ENCODE measurements at regions not wholly inside any gene's neighbourhood (a gene's known extent, or its start where the extent isn't known, plus 50 kb on each side); places are given as distances from the start of the nearest gene placed in this dataset.

DNA sequence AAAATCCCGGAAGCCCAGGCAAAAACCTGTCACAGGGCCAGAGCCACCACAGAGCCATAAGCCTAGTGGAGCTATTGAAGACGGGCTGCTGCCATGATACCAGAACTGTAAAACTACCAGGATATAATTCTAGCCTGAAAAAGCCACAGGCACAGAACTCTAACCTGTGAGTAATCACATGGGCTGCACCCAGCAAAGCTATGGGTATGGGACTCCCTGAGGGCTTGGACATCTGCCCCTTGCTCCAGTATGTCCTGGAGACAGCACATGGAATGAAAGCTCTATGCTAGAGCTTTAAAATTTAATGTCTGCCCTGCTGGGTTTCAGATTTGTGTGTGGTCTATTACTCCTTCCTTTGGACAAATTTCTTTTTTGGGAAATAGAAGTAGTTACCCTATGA, 2183.6 kb upstream of the CELF4 start:
- no peak for DNase-seq (ENCODE audit: low spot score)

DNA sequence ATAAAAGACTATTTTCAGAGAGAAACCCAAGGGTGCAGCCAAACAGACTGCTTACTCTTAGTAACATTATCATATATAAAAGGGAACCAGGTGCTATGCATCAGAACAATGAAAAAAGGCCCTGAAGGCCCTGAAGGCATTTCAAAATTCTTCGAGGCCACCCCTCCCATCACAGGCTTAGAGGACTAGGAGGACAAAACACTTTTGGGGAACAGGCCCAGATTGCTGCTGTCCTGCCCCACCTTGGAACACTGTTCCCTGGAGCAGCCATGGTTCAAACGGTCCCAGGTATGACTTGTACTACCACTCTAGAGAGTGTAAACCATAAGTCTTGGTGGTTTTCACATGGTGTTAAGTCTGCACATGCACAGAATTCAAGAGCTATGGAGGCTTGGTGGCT, 2183.1 kb upstream of the CELF4 start:
- no peak for DNase-seq (ENCODE audit: low spot score)

DNA sequence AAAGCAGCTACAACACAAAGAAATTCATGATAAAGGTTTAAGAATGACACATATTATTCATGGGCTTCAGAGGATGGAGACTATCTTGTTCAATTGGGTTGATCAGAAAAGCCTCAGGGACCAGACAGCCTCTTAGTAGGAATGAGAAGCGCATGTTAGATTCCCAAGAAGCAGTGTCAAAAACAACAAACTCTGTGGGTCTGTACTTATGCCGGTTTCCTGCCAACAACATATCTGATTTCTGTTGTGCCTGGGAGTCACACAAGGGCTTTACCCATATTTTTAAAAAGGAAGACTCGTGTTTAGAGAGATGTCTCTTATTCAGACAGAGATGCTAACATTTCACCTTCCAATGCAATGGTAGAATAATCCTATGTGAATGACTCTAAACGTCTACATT, 2180.6 kb upstream of the CELF4 start:
- no peak for DNase-seq (ENCODE audit: low spot score)

DNA sequence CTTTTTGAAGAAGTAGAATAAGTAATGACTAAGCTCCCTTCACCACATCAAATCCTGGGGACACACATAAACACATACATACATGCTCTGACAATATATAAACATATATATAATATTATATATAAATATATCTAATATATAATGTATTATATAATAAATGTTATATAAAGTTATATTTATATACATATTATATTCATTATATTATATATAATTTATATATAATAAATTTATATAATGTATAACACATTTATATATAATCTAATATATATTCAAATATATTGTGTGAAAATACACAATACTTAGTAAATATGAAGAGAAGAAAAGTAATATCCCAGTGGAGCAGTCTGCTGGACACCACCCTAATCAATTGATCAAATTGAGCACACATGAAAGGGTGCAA, 2177.9 kb upstream of the CELF4 start:
- DNase-seq (ENCODE audit: low spot score) = no peak

DNA sequence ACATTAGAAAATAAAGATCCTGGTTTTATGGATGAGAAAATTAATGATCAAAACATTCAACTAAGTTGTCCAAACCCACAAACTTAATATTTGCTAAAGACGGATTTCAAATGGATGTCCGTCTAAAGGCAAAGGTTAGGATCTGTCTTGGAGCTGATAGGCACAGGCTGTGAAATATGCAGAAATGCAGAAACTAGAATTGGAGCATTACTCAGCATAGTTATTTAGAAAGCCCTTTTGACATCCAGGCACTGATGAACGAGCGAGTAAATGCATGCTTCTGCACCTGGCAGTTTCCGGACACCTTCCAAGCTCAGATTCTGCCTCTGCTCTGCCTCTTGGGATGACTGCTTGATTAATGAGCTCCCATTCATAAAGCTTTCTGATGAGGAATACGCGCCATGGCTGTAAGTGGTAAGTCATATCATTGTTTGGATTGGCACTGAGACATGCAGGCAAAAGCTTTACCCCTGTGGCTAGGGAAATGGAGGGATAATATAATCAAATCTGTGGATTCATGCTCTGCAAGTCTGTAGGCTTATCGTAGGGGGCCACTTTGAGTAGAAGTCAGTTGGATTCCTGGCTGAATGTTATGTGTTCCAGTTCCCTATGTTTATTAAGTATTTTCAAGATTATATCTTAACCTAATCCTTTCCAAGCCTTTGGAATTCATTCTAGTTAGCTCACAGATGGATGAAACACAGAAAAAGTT, 2176.3 kb upstream of the CELF4 start:
- no peak for DNase-seq (ENCODE audit: low spot score)

DNA sequence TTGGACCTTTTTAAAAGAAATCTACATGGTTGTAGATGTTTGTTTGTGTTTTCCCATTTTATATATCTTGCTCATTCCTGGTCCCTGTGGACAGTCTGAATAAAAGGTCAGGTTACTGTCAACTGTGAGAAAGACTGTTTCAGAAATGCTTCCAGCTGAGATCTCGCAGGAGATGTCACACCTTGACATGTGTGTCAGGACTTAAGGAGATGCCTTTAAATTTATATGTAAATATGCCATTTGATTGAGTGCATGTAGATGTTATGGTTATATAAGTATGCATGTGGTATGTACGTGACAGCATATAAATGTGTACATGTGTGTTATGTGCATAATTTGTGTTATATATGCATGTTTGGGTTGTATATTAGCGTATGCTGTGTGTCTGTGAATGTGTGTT, 2172.3 kb upstream of the CELF4 start:
- DNase-seq (ENCODE audit: low spot score) = no peak

DNA sequence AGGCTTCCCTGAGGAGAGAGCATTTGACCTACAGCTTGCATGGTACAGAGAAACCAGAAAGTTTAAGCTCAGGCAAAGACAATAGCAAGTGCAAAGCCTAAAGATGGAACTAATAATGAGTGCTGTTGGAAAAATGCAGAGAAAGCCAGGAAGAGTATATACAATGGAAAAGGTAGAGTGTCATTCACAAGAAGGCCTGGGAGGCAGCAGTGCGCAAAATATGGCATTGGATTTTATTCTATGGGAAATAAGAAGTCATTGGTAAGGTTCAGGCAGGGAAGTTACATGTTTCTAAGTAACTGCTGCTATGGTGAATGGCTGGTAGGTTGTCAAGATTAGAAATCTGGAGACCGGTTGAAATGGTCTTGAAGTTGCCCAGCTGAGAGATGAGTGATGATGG, 2167.3 kb upstream of the CELF4 start:
- no peak for DNase-seq (ENCODE audit: low spot score)

DNA sequence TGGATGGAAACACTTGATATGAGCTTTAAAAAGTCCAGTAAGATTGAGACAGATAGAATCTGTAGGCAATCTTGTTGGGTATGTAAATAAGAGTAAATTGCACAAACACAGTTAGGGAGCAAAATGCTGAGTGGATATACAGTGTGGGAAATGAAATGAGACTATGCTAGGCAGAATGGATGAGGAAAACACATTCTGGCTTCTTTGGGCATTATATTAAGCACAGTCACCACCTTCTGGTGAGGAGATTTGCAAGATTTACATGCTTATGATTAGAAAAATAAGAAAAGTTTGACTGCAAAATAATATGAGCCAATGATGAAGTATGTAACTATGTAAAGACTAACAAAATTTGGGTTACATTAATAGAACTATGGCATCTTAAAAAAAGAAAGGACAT, 2165.0 kb upstream of the CELF4 start:
- no peak for DNase-seq (ENCODE audit: low spot score)

DNA sequence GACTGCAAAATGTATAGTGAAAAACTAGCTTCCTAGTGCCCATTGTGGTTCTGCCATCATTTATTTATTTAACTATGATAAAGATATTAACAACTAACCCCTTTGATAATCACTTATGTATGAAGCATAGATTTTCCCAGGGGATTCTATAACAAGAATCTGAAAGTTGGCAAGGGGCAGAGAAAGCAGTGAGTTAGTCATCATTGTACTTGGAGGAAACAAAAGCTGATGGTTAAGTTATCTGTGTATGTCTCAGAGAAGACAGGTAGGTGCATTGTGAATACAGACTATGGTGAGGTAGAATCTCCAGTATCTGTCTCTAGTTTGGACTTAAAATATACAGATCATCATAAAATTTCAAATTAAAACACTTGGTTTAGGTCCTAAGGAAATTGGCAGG, 2159.1 kb upstream of the CELF4 start:
- no peak for DNase-seq (ENCODE audit: low spot score)

DNA sequence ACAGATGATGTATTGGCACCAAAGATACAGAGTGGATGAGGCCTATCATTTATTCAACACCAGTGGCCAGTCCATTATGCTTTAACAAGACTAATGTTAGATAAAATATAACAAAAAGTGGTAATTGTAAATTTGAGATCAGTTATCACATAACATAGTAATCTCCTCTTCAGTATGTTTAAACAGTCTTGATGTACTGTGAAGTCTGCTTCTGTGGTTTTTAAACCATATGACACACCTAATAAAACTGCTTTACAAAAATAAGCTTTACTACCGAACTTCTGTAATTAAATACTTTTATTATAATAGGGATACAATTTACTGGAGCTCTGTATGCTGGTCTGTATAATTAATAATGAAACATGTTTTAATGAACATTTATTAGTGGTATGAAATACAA, 2156.1 kb upstream of the CELF4 start:
- no peak for DNase-seq (ENCODE audit: low spot score)

DNA sequence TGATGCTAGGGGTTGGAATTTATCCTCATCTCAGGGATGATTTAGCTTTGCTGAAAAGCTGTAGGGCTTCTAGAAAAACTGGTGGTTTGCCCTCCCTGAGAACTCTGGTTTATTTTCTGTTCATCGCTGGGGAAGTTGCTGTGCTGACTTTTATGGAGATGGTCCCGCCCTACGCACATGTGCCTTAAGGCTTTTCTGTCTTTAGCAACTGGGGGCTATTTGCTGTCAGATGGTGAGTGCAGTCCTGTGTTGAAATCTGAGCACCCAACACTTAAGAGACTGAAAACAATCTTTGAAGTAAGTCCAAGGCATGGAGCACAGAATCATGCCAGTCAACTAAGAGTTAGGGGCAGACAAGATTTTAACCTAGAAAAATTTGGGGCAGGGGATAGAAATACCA, 2148.4 kb upstream of the CELF4 start:
- DNase-seq (ENCODE audit: low spot score) = no peak

DNA sequence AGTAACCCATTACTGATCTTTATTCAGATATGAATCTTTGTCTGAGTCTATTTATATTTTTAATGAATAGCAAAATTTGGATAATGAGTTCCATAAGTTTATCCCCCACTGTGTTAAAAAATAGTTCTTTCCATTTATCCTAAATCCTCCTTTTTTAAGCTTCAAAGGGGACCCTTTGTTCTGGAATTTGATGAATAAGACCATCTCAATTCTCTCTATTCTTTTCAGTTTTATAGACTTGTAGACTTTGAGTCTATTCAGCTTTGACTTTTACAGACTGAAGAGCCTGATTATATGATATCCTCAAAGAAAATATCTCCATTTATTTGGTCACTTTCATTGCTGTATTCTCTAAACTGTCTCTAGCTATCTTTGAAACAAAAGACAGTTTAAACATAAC, 2146.1 kb upstream of the CELF4 start:
- no peak for DNase-seq (ENCODE audit: low spot score)

DNA sequence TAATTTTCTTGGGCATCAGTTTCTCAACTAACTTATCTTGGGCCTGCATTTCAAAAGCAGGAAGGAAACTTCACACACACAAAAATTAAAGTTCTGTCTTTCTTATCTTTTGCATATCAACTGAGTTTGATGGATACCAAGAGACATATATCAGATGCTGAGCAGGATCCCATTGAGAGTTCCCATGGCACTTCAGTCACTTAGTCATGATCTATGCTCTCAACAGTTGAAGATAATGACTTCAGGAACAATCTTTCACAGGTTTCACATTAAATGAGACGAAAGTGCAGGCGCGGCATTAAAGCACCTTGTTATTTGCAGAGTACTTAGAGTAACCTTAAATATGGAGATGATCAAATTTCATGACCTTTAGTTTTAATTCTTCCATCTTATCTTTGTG, 2139.8 kb upstream of the CELF4 start:
- no peak for DNase-seq (ENCODE audit: low spot score)

DNA sequence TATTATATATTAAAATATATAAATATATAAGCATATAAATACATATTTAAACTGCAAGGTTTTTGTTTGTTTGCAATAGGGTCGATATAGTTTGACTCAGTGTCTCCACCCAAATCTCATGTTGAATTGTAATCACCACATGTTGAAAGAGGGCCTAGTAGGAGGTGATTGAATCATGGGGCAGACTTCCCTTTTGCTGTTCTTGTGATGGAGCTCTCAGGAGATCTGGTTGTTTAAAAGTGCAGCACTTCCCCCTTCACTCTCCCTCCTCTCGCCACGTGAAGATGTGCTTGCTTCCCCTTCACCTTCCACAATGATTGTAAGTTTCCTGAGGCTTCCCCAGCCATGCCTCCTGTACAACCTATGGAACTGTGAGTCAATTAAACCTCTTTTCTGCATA, 2137.3 kb upstream of the CELF4 start:
- no peak for DNase-seq (ENCODE audit: low spot score)

DNA sequence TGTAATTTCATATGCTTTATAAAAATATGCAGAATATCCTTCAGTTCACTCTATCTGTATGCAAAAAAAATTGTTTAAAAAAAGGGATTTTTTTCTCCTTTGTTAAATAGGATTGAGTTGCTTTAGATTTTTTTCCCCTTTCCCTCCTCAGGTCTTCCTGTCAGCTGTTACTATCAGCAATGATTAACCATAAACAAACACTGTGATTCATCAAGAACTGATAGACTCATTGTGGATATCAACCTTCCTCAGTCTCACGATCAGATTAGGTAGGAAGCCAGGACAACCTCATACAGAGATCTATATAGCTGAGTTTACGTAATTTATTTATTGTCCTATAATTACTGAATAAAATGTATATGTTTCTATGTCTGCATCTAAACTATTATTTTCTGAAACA, 2136.2 kb upstream of the CELF4 start:
- DNase-seq (ENCODE audit: low spot score) = no peak

DNA sequence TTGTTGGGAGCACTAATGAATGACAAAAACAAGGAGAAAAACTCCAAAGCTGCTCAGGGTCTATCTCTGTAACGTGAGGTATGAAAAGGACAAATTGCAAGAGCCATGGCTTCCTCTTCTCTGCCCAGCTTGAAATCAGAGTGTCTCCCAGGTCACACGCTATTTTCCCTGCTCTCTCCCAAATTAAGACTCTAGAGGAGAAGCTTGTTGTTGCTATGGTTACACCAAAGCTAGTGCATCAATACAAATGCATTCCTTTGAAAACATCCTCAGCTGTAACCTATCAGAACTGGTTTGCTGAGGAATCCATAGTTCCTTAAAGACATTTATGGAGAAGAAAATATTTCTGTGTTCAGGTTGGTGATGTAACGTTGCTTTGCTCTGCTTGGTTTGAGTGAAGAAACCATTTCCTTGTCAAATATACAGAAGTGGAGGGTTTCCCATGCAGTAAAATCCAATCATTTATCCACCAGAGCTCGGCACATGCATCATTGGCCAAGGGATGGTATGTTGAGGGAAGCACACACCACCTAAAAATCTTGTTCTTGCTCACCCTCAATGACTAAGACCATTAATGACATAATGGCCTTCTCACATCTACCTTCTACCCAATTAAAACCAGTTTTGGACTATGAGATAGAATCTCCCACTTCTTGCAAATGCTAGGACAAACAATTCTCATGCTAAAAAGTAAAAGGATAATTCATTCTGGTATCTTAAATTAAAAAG, 2135.6 kb upstream of the CELF4 start:
- DNase-seq (ENCODE audit: low spot score) = no peak

DNA sequence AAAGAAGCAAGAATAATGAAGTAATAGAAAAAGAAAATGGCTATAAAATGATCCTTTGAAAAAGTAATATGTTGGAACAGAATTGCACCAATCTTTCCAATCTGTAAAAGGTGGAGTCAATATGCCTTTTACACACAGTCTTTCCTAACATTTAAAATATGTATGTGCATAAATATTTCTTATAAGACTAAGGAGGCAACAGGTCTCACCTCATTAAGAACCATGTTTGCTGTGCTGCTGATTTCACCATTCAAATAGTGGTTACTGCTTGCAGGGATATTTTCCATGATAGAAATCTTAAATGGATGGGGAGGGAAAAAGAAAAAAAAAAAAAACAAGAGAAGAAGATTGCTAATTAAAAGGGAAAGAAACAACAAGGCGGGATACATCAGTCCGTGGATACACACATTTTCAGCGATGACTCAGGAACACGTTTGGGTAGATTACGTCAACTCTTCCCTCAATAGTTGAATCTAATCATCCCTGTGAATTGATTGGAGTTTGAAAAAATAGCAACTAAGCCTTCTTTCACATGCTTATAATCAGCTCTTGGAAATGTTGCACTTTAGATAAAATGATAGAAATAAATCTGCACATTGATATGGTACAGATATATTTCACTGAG, 2133.9 kb upstream of the CELF4 start:
- no peak for DNase-seq (ENCODE audit: low spot score)

DNA sequence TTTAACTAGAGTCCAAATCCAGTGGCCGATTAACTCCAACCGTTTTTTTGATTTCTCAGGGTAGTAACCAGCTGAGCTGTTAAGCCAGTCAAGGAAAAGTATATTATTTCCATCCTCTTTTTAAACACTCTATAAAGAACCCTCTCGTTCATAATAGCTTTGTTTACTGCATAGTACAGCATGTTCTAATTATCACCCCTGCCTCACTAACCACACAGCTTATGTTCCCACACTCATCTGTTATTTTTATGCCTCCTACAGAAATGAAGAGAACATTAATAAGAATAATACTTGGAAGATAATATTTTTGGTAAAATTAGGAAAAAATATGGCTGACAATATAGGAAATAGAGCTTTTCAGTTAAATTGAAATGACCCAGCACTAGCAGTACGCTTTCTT, 2132.8 kb upstream of the CELF4 start:
- no peak for DNase-seq (ENCODE audit: low spot score)

DNA sequence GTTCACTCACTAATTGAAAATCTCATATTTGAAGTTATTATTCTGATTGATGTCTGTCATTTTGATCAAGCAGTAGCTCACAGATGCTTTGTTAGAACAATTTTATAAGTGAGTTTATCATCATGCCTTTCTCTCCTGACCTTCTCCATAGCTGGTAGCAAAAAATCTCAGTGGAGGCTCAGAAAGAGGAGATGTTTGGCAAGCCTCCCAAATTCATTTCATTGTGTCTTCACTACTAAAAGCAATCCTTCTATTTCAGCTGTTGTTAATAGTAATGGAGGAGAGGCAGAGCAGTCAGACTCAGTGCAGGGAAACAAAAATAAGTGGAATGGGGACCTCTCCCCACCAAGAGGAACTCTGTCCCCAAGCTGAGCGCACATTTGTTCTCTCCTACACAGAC, 2127.8 kb upstream of the CELF4 start:
- DNase-seq (ENCODE audit: low spot score) = no peak

DNA sequence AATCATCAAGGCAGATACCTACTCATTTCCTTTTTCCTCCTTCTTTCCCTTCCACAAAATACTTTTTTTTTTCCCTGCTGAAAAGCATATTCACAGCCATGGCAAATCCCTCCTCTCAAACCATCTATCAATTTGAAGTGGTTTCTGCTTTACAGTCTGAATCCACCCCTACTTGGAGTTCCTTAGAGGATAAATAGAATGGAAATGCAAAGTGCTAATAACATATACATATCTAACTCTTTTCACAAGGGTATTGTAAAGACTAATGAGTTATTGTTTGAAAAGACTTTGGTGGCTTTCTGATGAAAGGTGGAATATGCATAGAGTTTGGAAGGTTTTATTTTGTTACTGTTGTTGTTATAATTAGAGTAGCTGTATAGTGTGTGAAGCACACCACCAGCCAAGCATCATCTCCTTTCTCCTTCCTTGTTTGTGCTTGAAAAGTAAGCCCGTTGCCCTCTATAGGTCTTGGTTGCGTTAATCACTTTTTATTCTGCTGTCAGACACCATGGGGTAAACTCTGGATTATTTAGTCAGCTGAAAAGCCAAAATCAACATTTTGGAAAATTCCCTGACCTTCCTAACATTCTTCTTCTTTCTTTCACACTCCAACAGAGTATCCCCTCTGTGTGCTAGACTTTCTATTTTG, 2126.9 kb upstream of the CELF4 start:
- no peak for DNase-seq (ENCODE audit: low spot score)

DNA sequence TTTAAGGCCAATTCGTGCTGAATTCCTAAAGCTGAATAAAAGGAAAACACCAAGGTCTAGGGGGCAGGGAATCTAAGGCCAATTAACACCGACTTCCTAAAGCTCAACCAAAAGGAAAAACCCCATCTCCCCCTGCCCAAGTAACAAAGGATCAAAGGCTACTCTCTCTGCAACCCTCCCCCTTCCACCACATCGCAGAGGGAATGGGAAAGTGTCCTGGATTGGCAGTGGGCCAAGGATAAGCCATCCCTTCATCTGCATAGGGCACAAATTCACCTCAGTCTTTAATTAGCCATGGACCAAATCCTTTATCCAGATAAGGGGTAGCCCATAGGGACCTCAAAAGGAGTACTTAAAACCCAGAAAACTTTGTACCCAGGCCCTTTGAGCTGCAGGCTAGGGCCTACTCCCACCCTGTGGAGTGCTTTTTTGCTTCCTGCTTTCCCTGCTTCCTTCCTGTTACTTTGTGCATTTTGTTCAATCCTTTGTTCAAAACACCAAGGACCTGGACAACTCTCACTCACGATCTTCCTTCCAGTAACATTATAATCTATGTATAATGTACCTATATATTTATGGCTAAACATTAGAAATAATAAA, 2119.8 kb upstream of the CELF4 start:
- no peak for DNase-seq (ENCODE audit: low spot score)

DNA sequence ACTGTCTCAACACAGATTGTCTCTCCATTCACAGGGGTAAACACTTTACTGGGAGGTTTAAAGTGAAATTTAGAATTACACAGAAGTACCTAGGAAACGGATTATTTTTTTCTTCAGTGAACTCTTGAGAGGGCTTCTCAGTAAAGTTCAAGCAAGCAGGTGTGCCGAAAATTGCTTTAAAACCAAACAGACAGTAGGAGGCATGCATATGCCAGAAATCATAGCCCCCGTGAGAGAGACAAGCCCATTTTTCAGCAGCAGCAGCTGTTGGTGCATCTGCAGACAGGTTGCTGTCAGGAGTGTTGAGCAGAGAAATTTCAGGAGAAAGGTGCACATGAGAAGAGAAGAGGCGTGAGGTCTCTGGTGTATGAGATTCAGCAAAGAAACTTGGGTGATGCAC, 2115.5 kb upstream of the CELF4 start:
- no peak for DNase-seq (ENCODE audit: low spot score)

DNA sequence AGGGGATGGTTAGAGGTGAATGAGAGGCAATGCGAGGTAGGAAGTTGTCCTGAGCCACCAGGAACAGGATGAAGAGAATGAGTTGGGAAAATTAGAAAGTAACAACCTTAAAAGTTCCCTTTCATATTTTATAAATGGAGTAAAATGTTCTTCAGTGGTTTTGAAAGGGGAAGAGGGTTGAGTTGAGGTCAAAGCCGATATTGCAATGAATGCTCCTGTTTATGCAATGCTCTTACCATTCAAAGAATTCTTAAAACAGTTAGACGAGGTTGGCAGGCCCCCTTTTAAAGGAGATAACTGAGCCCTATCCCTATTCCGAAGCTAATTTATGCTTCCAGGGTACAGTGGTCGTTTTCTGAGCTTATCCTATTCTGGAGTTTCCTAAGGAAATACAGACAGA, 2110.3 kb upstream of the CELF4 start:
- DNase-seq (ENCODE audit: low spot score) = no peak

Data from CD4-positive, alpha-beta T cell treated with Interleukin-15 for 4 hours (primary cell).